Small intestine (tissue), 7 donors: ENCODE measurements at regions not wholly inside any gene's neighbourhood (a gene's known extent, or its start where the extent isn't known, plus 50 kb on each side); places are given as distances from the start of the nearest gene placed in this dataset.

Source experiments
- DNase-seq, 2 donors: peaks; one replicate each; pipeline versions ENCODE4 v3.0.0 to v3.0.0-alpha.2; 2013
- FAIRE-seq: peaks from 2 replicates; lab custom pipeline; 2012; peaks lifted over from hg19 to GRCh38; lab: Jason Lieb, UNC
- H3K27ac ChIP-seq, 3 donors: one replicate each; pipeline ENCODE4 v1.5.1; 2013; ENCODE audit warnings: low read length in 2 of 3, mild to moderate bottlenecking in 2 of 3, control low read depth in 1 of 3, inconsistent platforms in 1 of 3, low read depth in 1 of 3, moderate library complexity in 1 of 3
- H3K27me3 ChIP-seq, 3 donors: one replicate each; pipeline ENCODE4 v1.6.1; 2013; ENCODE audit warnings: low read length in 3 of 3, inconsistent platforms in 1 of 3; ENCODE audit not compliant: control insufficient read depth in 3 of 3, insufficient read depth in 3 of 3
- H3K36me3 ChIP-seq, 3 donors: one replicate each; pipeline ENCODE4 v1.6.1; 2013; ENCODE audit warnings: low read length in 3 of 3, inconsistent platforms in 1 of 3, low read depth in 1 of 3, mild to moderate bottlenecking in 1 of 3, moderate library complexity in 1 of 3; ENCODE audit not compliant: control insufficient read depth in 3 of 3, insufficient read depth in 2 of 3
- H3K4me1 ChIP-seq, 3 donors: one replicate each; pipeline ENCODE4 v1.6.1; 2013; ENCODE audit warnings: low read length in 2 of 3, inconsistent platforms in 1 of 3, low read depth in 1 of 3, mild to moderate bottlenecking in 1 of 3, moderate library complexity in 1 of 3; ENCODE audit not compliant: control insufficient read depth in 3 of 3, insufficient read depth in 2 of 3
- H3K4me3 ChIP-seq, 3 donors: one replicate each; pipeline ENCODE4 v1.5.1; 2013; ENCODE audit warnings: low read length in 3 of 3, control low read depth in 1 of 3, inconsistent platforms in 1 of 3, low read depth in 1 of 3, mild to moderate bottlenecking in 1 of 3, moderate library complexity in 1 of 3
- H3K9me3 ChIP-seq, 2 donors: one replicate each; pipeline ENCODE4 v1.6.1; 2013; ENCODE audit warnings: low read depth in 1 of 2, low read length in 1 of 2; ENCODE audit not compliant: control insufficient read depth in 2 of 2, insufficient read depth in 1 of 2
- WGBS, 3 donors: extraction: QIAGEN DNeasy Blood & Tissue Kit; methylation state at CpG; one replicate each; pipeline ENCODE4 v1.1.7; 2013; 5-methylcytosine and 5-hydroxymethylcytosine counted together
- donor health status: healthy with polysubstance abuse.
- donor health status: control.
- donor health status: control.
- donor health status: Bipolar disorder and iron deficiency.
- donor health status: healthy.

- no peaks in the 10 kb centered on the region for H3K9me3 ChIP-seq
- no peaks in the 10 kb centered on the region for H3K36me3 ChIP-seq
- peaks cover 0 to 25% (median 8%) of the 10 kb centered on the region in 3 donors for H3K4me1 ChIP-seq
- no peak overlapping the region for H3K4me3 ChIP-seq
- DNase-seq (peak in 1 of 2 donors; percentile 57), FAIRE-seq (no peak)
- H3K27ac ChIP-seq: no peak overlapping the region
- WGBS, 3 donors: 80 to 86% (median 83%) methylated on average over 6 of the region's 6 CpGs
- H3K27me3 ChIP-seq: no peaks in the 10 kb centered on the region
Observed at GRCh38 chr12:93136253-93137055, 207.4 kb upstream of the EEA1 start.

GRCh38 chr12:93137656-93138612, 208.8 kb upstream of the EEA1 start:
- DNase-seq (no peak), FAIRE-seq (no peak)
- WGBS, 3 donors: 86 to 91% (median 89%) methylated on average over 6 of the region's 6 CpGs
- peaks cover 0 to 25% (median 8%) of the 10 kb centered on the region in 3 donors for H3K4me1 ChIP-seq
- H3K4me3 ChIP-seq: no peak overlapping the region
- H3K27me3 ChIP-seq: no peaks in the 10 kb centered on the region
- no peaks in the 10 kb centered on the region for H3K36me3 ChIP-seq
- no peaks in the 10 kb centered on the region for H3K9me3 ChIP-seq
- H3K27ac ChIP-seq: no peak overlapping the region

DNA sequence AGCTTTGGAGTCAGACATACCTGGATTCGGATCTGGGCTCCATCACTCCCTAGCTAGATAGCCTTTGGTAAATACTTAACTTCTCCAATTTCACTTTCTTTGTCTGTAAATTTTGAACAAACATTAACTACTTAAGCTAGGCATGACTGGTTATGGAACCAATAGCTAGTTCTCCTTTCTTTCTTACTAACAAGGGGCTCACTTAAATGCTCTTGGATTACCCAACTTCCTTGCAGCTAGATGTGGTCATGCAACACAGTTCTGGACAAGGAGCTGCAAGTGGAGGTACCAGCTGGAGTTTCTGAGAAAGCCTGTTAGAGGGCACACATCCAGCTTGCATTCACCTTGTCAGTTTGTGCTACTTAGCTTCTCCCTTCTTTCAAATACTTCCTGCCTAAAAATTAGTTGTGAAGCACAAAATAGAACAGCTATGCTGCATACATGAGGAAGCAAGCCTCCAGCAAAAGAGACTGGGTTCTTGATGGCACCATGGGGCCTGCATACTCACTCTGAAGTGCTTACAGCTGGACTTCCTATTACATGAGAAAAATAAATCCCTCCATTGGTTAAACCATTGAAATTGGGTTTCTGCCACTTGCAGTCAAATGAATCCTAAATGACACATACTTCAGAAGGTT, 210.1 kb upstream of the EEA1 start:
- DNase-seq (no peak), FAIRE-seq (no peak)
- Histone ChIP-seq H3K4me3 (no peak overlapping the region), H3K27me3 (no peaks in the 10 kb centered on the region), H3K9me3 (no peaks in the 10 kb centered on the region), H3K36me3 (no peaks in the 10 kb centered on the region), H3K27ac (no peak overlapping the region), H3K4me1 (peaks cover 0 to 25% (median 8%) of the 10 kb centered on the region in 3 donors)
- WGBS, 3 donors: 74 to 88% (median 76%) methylated on average over 1 of the region's 1 CpG

- no peaks in the 10 kb centered on the region for H3K9me3 ChIP-seq
- no peak for FAIRE-seq
- 90 to 100% (median 98%) methylated on average over 1 of the region's 1 CpG for WGBS, 3 donors
- H3K4me3 ChIP-seq: no peak overlapping the region
- DNase-seq: no peak
- peaks cover 0 to 20% (median under 1%) of the 10 kb centered on the region in 3 donors for H3K4me1 ChIP-seq
- no peaks in the 10 kb centered on the region for H3K36me3 ChIP-seq
- no peaks in the 10 kb centered on the region for H3K27me3 ChIP-seq
- no peak overlapping the region for H3K27ac ChIP-seq
Observed at GRCh38 chr12:93140325-93140724, 211.2 kb upstream of the EEA1 start.

GRCh38 chr12:93140801-93141200, 211.7 kb upstream of the EEA1 start:
- no peaks in the 10 kb centered on the region for H3K27me3 ChIP-seq
- H3K27ac ChIP-seq: no peak overlapping the region
- no peaks in the 10 kb centered on the region for H3K36me3 ChIP-seq
- no peak overlapping the region for H3K4me3 ChIP-seq
- peaks cover 0 to 17% (median 0%) of the 10 kb centered on the region in 3 donors for H3K4me1 ChIP-seq
- H3K9me3 ChIP-seq: no peaks in the 10 kb centered on the region
- WGBS, 3 donors: 92 to 98% (median 97%) methylated on average over 6 of the region's 6 CpGs
- FAIRE-seq (no peak), DNase-seq (no peak)

DNA sequence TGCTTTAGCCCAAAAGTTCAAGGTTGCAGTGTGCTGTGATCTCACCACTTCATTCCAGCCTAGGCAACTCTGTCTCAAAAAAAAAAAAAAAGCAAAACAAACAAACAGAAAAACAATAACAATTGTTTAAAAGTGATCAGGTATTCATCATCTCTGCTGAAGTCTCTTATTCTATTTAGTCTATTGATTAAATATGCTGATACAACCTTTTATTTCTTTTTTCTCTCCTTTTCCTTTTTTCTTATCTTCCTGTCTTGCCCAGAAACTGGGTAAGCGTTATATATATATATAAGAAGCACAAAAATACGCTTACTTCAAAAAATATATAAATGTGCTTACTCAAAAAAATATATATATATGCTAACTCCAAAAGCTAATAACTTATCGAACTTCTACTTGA, 213.8 kb upstream of the EEA1 start:
- no peak overlapping the region for H3K27ac ChIP-seq
- H3K4me1 ChIP-seq: peaks cover 0 to 10% (median 0%) of the 10 kb centered on the region in 3 donors
- FAIRE-seq: no peak
- H3K27me3 ChIP-seq: no peaks in the 10 kb centered on the region
- H3K36me3 ChIP-seq: no peaks in the 10 kb centered on the region
- H3K4me3 ChIP-seq: no peak overlapping the region
- no peaks in the 10 kb centered on the region for H3K9me3 ChIP-seq
- no peak for DNase-seq
- WGBS, 3 donors: 92 to 96% (median 94%) methylated on average over 3 of the region's 3 CpGs

DNA sequence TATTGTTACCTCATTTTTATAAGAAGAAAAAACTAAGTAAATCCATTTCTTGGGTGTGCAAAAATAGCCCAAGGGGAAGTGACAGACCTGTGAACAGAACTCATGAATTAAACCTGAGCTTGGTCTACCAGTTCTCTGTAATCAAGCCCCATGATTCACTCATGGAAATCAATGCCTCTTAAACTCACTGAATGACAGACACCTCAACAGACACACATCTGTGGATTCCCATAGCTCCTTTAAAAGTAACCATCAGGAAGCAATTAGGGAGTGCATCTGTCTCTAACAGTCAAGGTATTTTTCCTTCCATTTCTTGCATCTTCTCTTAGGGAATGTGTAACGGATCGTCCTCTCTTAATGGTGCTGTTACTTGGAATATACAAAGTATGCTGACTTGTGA, 215.0 kb upstream of the EEA1 start:
- no peak for FAIRE-seq
- whole genome bisulfite sequencing, 3 donors: 90 to 95% (median 94%) methylated on average over 2 of the region's 2 CpGs
- H3K27ac ChIP-seq: no peak overlapping the region

DNA sequence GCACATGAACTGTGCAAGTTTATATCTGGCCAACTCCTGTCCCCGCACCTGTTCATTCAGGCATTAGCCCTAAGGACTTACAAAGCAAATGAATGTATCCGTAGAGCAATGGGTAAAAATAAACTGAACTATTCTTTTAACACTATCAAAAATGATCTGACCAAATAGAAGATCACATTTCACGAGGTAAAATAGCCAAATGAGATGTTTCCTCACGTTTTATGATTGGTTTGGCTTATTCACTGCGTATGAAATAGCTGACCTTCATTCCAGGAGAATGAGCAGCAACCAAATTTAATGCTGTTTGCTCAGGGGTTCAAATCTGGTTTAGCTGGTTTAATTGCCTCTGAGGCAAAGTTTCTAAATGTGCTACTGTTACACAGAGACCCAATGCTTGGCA, 216.0 kb upstream of the EEA1 start:
- no peak for FAIRE-seq
- no peak overlapping the region for H3K4me3 ChIP-seq
- H3K27me3 ChIP-seq: no peaks in the 10 kb centered on the region
- H3K36me3 ChIP-seq: no peaks in the 10 kb centered on the region
- no peak for DNase-seq
- no peaks in the 10 kb centered on the region for H3K9me3 ChIP-seq
- H3K27ac ChIP-seq: no peak overlapping the region
- 32 to 69% (median 45%) methylated on average over 5 of the region's 5 CpGs for WGBS, 3 donors
- H3K4me1 ChIP-seq: peaks cover 0 to 25% (median 2%) of the 10 kb centered on the region in 3 donors

More for the DNA sequence above, 215.0 kb upstream of the EEA1 start:
- H3K36me3 ChIP-seq: no peaks in the 10 kb centered on the region
- H3K4me3 ChIP-seq: no peak overlapping the region
- DNase-seq: no peak
- H3K4me1 ChIP-seq: peaks cover 0 to 21% (median 1%) of the 10 kb centered on the region in 3 donors
- no peaks in the 10 kb centered on the region for H3K9me3 ChIP-seq
- no peaks in the 10 kb centered on the region for H3K27me3 ChIP-seq
